IMR-90 (cell line): ENCODE measurements at regions not wholly inside any gene's neighbourhood (a gene's known extent, or its start where the extent isn't known, plus 50 kb on each side); places are given as distances from the start of the nearest gene placed in this dataset.

Source experiments
- ATAC-seq: fragments of 200-7000 bp; cut with Tn5 transposase; 2 replicates; pipeline ENCODE4 v1.9.1; 2020; ENCODE audit warnings: low read depth, mild to moderate bottlenecking, moderate library complexity
- BruUV-seq: library from RNA; stranded (reverse); fragments of 400-500 nt; replicated peaks from 2 replicates; lab custom pipeline; 2021; lab: Mats Ljungman, UMichigan
- CTCF ChIA-PET: fragments of 300-600 bp; formaldehyde crosslinking; extraction: SDS; loops from one replicate; lab custom pipeline; 2021; ENCODE audit warnings: antibody characterized with exemption; lab: Yijun Ruan, JAX
- POLR2A ChIA-PET: fragments of 300-600 bp; sonication (Branson Sonifier 250); formaldehyde crosslinking; loops from one replicate; lab custom pipeline; 2022; ENCODE audit warnings: antibody characterized with exemption; ENCODE audit not compliant: unreplicated experiment; lab: Charles Lee
- DNase-seq: peaks from one replicate; pipeline ENCODE4 v3.0.0; 2013
- H2AFZ ChIP-seq: replicated peaks from 2 replicates; pipeline ENCODE3; 2013; ENCODE audit warnings: low read length, mild to moderate bottlenecking; ENCODE audit not compliant: poor library complexity
- H2AK5ac ChIP-seq: 2 replicates; pipeline ENCODE4 v1.6.1; 2013; ENCODE audit warnings: low read depth, low read length, inconsistent platforms
- H2AK9ac ChIP-seq: replicated peaks from 2 replicates; pipeline ENCODE3; 2013; ENCODE audit warnings: mild to moderate bottlenecking, low read depth, low read length, moderate library complexity; ENCODE audit not compliant: poor library complexity
- H2BK120ac ChIP-seq: 2 replicates; pipeline ENCODE4 v1.6.1; 2013; ENCODE audit warnings: low read depth, low read length, inconsistent platforms
- H2BK15ac ChIP-seq: 3 replicates; pipeline ENCODE4 v1.6.1; 2013; ENCODE audit warnings: low read depth, low read length, inconsistent platforms
- H2BK20ac ChIP-seq: 2 replicates; pipeline ENCODE4 v1.6.1; 2013; ENCODE audit warnings: low read depth, mild to moderate bottlenecking, inconsistent platforms, low read length, moderate library complexity
- H2BK5ac ChIP-seq: 2 replicates; pipeline ENCODE4 v1.6.1; 2013; ENCODE audit warnings: mild to moderate bottlenecking, low read depth, low read length, inconsistent platforms; ENCODE audit not compliant: poor library complexity, severe bottlenecking
- H3K14ac ChIP-seq: replicated peaks from 2 replicates; pipeline ENCODE4 v1.6.1; 2013; ENCODE audit warnings: low read depth, low read length, inconsistent platforms
- H3K18ac ChIP-seq: 2 replicates; pipeline ENCODE4 v1.6.1; 2013; ENCODE audit warnings: low read depth, low read length, control low read depth
- H3K23ac ChIP-seq: 2 replicates; pipeline ENCODE4 v1.6.1; 2013; ENCODE audit warnings: low read depth, low read length, inconsistent platforms
- H3K27ac ChIP-seq: 2 replicates; pipeline ENCODE4 v1.5.1; 2013; ENCODE audit warnings: mild to moderate bottlenecking, control low read depth, low read length; ENCODE audit not compliant: insufficient read depth
- H3K27me3 ChIP-seq: 2 replicates; pipeline ENCODE4 v1.6.1; 2013; ENCODE audit warnings: low read length; ENCODE audit not compliant: control insufficient read depth, insufficient read depth
- H3K36me3 ChIP-seq: 2 replicates; pipeline ENCODE4 v1.6.1; 2013; ENCODE audit warnings: low read length, mixed read lengths; ENCODE audit not compliant: control insufficient read depth, insufficient read depth
- H3K4ac ChIP-seq: 2 replicates; pipeline ENCODE4 v1.6.1; 2013; ENCODE audit warnings: low read depth, low read length, inconsistent platforms
- H3K4me1 ChIP-seq: 2 replicates; pipeline ENCODE4 v1.6.1; 2013; ENCODE audit warnings: low read length, mixed read lengths; ENCODE audit not compliant: control insufficient read depth, insufficient read depth
- H3K4me2 ChIP-seq: 2 replicates; pipeline ENCODE4 v1.6.1; 2013; ENCODE audit warnings: low read depth, mild to moderate bottlenecking, control low read depth, low read length, moderate library complexity
- H3K4me3 ChIP-seq: 2 replicates; pipeline ENCODE4 v1.5.1; 2013; ENCODE audit warnings: low read depth, mild to moderate bottlenecking, control low read depth, low read length, moderate library complexity; ENCODE audit not compliant: insufficient read depth
- H3K56ac ChIP-seq: 2 replicates; pipeline ENCODE4 v1.6.1; 2013; ENCODE audit warnings: low read length, inconsistent platforms; ENCODE audit not compliant: insufficient read depth; ENCODE audit errors: extremely low read depth
- H3K79me1 ChIP-seq, 2 experiments: 2 replicates each; pipeline ENCODE4 v1.6.1; 2013; ENCODE audit warnings: low read length in 2 of 2, inconsistent platforms in 1 of 2, low read depth in 1 of 2
- H3K9ac ChIP-seq: 2 replicates; pipeline ENCODE4 v1.6.1; 2013; ENCODE audit warnings: low read depth, low read length, control low read depth
- H3K9me1 ChIP-seq: 2 replicates; pipeline ENCODE4 v1.6.1; 2013; ENCODE audit warnings: low read length, inconsistent platforms; ENCODE audit not compliant: insufficient read depth
- H3K9me3 ChIP-seq: 2 replicates; pipeline ENCODE4 v1.6.1; 2013; ENCODE audit warnings: low read length; ENCODE audit not compliant: control insufficient read depth, insufficient read depth
- H4K20me1 ChIP-seq: 2 replicates; pipeline ENCODE4 v1.6.1; 2013; ENCODE audit warnings: low read length, inconsistent platforms; ENCODE audit not compliant: insufficient read depth
- H4K5ac ChIP-seq: 2 replicates; pipeline ENCODE4 v1.6.1; 2013; ENCODE audit warnings: mild to moderate bottlenecking, low read depth, low read length, control low read depth
- H4K8ac ChIP-seq, 2 experiments: 2 replicates each; pipeline ENCODE4 v1.6.1; 2013; ENCODE audit warnings: low read depth in 2 of 2, low read length in 2 of 2, control low read depth in 1 of 2, inconsistent platforms in 1 of 2
- H4K91ac ChIP-seq: 2 replicates; pipeline ENCODE4 v1.6.1; 2013; ENCODE audit warnings: low read depth, low read length, inconsistent platforms; ENCODE audit not compliant: insufficient read depth
- BHLHE40 ChIP-seq: fragments of 150-350 bp; IDR thresholded peaks from 2 replicates; pipeline ENCODE4 v1.6.1; 2016; ENCODE audit warnings: mild to moderate bottlenecking, low read depth, low read length
- CEBPB ChIP-seq: IDR thresholded peaks from 2 replicates; pipeline ENCODE4 v1.6.1; 2012; ENCODE audit warnings: low read depth, low read length, improper control_type of control experiment
- CHD1 ChIP-seq: IDR thresholded peaks from 2 replicates; pipeline ENCODE4 v1.6.1; 2012; ENCODE audit warnings: low read depth, low read length, improper control_type of control experiment
- CTCF ChIP-seq: conservative IDR thresholded peaks from 2 replicates; pipeline ENCODE4 v1.5.1; 2012; ENCODE audit warnings: mild to moderate bottlenecking, low read depth, low read length, improper control_type of control experiment
- ELK1 ChIP-seq: fragments of 150-350 bp; IDR thresholded peaks from 2 replicates; pipeline ENCODE4 v1.6.1; 2016; ENCODE audit warnings: low read depth, mild to moderate bottlenecking, low read length, moderate library complexity, borderline replicate concordance
- FOS ChIP-seq: fragments of 150-350 bp; IDR thresholded peaks from 2 replicates; pipeline ENCODE4 v1.6.1; 2016; ENCODE audit warnings: low read depth, low read length
- MAFK ChIP-seq: IDR thresholded peaks from 2 replicates; pipeline ENCODE4 v1.6.1; 2012; ENCODE audit warnings: low read depth, low read length, improper control_type of control experiment
- MAZ ChIP-seq: IDR thresholded peaks from 2 replicates; pipeline ENCODE4 v1.6.1; 2012; ENCODE audit warnings: low read depth, mild to moderate bottlenecking, low read length, improper control_type of control experiment, moderate library complexity, borderline replicate concordance
- MXI1 ChIP-seq: IDR thresholded peaks from 2 replicates; pipeline ENCODE4 v1.6.1; 2012; ENCODE audit warnings: low read depth, mild to moderate bottlenecking, low read length, moderate library complexity, borderline replicate concordance
- NFE2L2 ChIP-seq: fragments of 150-350 bp; IDR thresholded peaks from 2 replicates; pipeline ENCODE4 v1.6.1; 2016; ENCODE audit warnings: low read depth, mild to moderate bottlenecking, low read length
- POLR2A ChIP-seq: IDR thresholded peaks from 2 replicates; pipeline ENCODE4 v1.6.1; 2012; ENCODE audit warnings: mild to moderate bottlenecking, low read depth, low read length
- RAD21 ChIP-seq: IDR thresholded peaks from 2 replicates; pipeline ENCODE4 v1.6.1; 2012; ENCODE audit warnings: low read length, improper control_type of control experiment
- RCOR1 ChIP-seq: IDR thresholded peaks from 2 replicates; pipeline ENCODE4 v1.6.1; 2012; ENCODE audit warnings: mild to moderate bottlenecking, low read length, improper control_type of control experiment; ENCODE audit not compliant: insufficient replicate concordance
- RFX5 ChIP-seq: IDR thresholded peaks from 2 replicates; pipeline ENCODE4 v1.8.0; 2012; ENCODE audit warnings: low read depth, mild to moderate bottlenecking, low read length, moderate library complexity
- SMC3 ChIP-seq: fragments of 150-350 bp; IDR thresholded peaks from 2 replicates; pipeline ENCODE4 v1.6.1; 2016; ENCODE audit warnings: low read depth, mild to moderate bottlenecking, antibody characterized with exemption, low read length, moderate library complexity
- USF2 ChIP-seq: fragments of 150-350 bp; IDR thresholded peaks from 2 replicates; pipeline ENCODE4 v1.6.1; 2017; ENCODE audit warnings: mild to moderate bottlenecking, antibody characterized with exemption, low read length, low read depth
- dilution Hi-C: fragments of 300-500 bp; cut with HindIII; formaldehyde crosslinking; loops from one replicate; pipeline ENCODE4 v1.14.3; 2018; ENCODE audit warnings: low sequenced_read_pairs; ENCODE audit not compliant: unreplicated experiment
- in situ Hi-C: fragments of 300-500 bp; cut with MboI; formaldehyde crosslinking; loops from 3 replicates; pipeline ENCODE4 v1.14.3; 2019; ENCODE audit warnings: low sequenced_read_pairs, inconsistent platforms, mixed read lengths
- intact Hi-C: fragments of 100-400 bp; cut with micrococcal nuclease; formaldehyde crosslinking; loops from 2 replicates; pipeline ENCODE4 v1.10.0; 2022

- H2BK5ac ChIP-seq, result no peak overlapping the region
- no peaks in the 10 kb centered on the region for H3K9me3 ChIP-seq
- no peak overlapping the region for H3K4me2 ChIP-seq
- H3K79me1 ChIP-seq, result no peaks in the 10 kb centered on the region
- H3K23ac ChIP-seq, result no peak overlapping the region
- H3K27me3 ChIP-seq, result peaks cover 5% of the 10 kb centered on the region; the same call in 1 of the 2 replicates
- H2BK20ac ChIP-seq, result no peak overlapping the region
- H3K9ac ChIP-seq, result no peak overlapping the region
- H3K4me3 ChIP-seq, result no peak overlapping the region
- DNase-seq (no peak), ATAC-seq (no peak)
- intact Hi-C loops (no loop called here), dilution Hi-C loops (no loop called here), in situ Hi-C loops (no loop called here)
- H3K4ac ChIP-seq, result no peak overlapping the region
- H4K91ac ChIP-seq, result no peak overlapping the region
- no TSS peak for BruUV-seq
- H2AFZ ChIP-seq, result no peak overlapping the region
- no peak overlapping the region for H2BK120ac ChIP-seq
- no peak overlapping the region for H3K18ac ChIP-seq
- H3K56ac ChIP-seq, result no peak overlapping the region
- H3K27ac ChIP-seq, result no peak overlapping the region
- no peaks in the 10 kb centered on the region for H3K9me1 ChIP-seq
- no peak overlapping the region for H4K5ac ChIP-seq
- no peaks in the 10 kb centered on the region for H3K36me3 ChIP-seq
- TF ChIP-seq MAFK (no peak), MXI1 (no peak), SMC3 (no peak), CEBPB (no peak), MAZ (no peak), NFE2L2 (no peak), POLR2A (no peak), USF2 (no peak), FOS (no peak), CTCF (no peak), RAD21 (no peak), CHD1 (no peak), ELK1 (no peak), RCOR1 (no peak), BHLHE40 (no peak), RFX5 (no peak)
- no peak overlapping the region for H3K14ac ChIP-seq
- CTCF ChIA-PET, result interaction anchor here (0.6 kb wide), 1 partner anchor 9 kb away, joined by 3 read pairs; no protein-coding TSS in a partner anchor
- H2AK9ac ChIP-seq, result no peak overlapping the region
- no peak overlapping the region for H4K8ac ChIP-seq
- no peak overlapping the region for H2BK15ac ChIP-seq
- H3K4me1 ChIP-seq, result no peaks in the 10 kb centered on the region
- H4K20me1 ChIP-seq, result no peaks in the 10 kb centered on the region
- POLR2A ChIA-PET, result no interaction called here
- no peak overlapping the region for H2AK5ac ChIP-seq
Observed at GRCh38 chr3:65078748-65079147, 390.9 kb upstream of the ADAMTS9 start.
